HepG2 (cell line): ENCODE measurements at regions not wholly inside any gene's neighbourhood (a gene's known extent, or its start where the extent isn't known, plus 50 kb on each side); places are given as distances from the start of the nearest gene placed in this dataset.

Source experiments
- FOXP1 ChIP-seq, 2 experiments: fragments of 450-650 bp in 1 of 2; IDR thresholded peaks; 2 replicates each; pipeline ENCODE4 v1.6.1; 2017 to 2018; ENCODE audit warnings: antibody characterized with exemption in 1 of 2
- GABPA ChIP-seq, 2 experiments: IDR thresholded peaks; 2 replicates each; pipeline ENCODE4 v1.6.1; 2011 to 2016; ENCODE audit warnings: low read depth in 2 of 2, low read length in 1 of 2, missing biosample characterization in 1 of 2, missing genetic modification characterization in 1 of 2
- NPAS2 ChIP-seq: sonication (generic); formaldehyde crosslinking; IDR thresholded peaks from 2 replicates; pipeline ENCODE4 v1.8.0; 2022; ENCODE audit warnings: mild to moderate bottlenecking, missing genetic modification reagents, borderline replicate concordance
- POLR2A ChIP-seq, 2 experiments: IDR thresholded peaks; 2 replicates each; pipeline ENCODE4 v1.6.1; 2011; ENCODE audit warnings: low read depth in 2 of 2, low read length in 2 of 2, mild to moderate bottlenecking in 1 of 2, moderate library complexity in 1 of 2; ENCODE audit not compliant: insufficient read depth in 1 of 2
- PTBP1 ChIP-seq: fragments of 200-400 bp; formaldehyde crosslinking; IDR thresholded peaks from 2 replicates; pipeline ENCODE4 v1.6.1; 2018; ENCODE audit warnings: low read length, low read depth; ENCODE audit not compliant: poor library complexity, severe bottlenecking
- SIN3A ChIP-seq: IDR thresholded peaks from 2 replicates; pipeline ENCODE4 v1.6.1; 2011; ENCODE audit warnings: low read depth, mild to moderate bottlenecking, control low read depth, low read length, borderline replicate concordance
- TCF7L2 ChIP-seq: IDR thresholded peaks from 2 replicates; pipeline ENCODE4 v1.6.1; 2011; ENCODE audit warnings: mild to moderate bottlenecking, low read depth, low read length, moderate library complexity

DNA sequence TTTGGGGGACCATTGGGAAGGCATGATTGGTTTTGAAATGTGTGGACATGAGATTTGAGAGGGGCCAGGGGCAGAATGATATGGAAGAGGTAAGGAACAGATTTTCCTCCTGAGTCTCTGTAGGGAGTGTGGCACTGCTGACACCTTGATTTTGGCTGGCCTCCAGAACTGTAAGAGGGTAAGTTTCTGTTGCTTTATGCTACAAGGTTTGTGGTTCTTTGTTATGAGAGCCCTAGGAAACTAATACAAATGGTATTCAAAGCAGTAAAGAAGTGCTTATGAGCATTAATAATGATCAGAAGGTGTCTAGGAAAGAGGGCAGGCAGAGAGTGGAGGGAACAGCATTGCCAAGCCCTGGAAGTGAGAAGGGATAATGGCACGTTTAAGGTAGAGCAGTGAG, 574.3 kb upstream of the NXPH2 start:
- no peak for TF ChIP-seq POLR2A (IDR thresholded peaks at IDR 0.05; ENCODE audit: insufficient read depth in 1 of 2, low read depth in 2 of 2, low read length in 2 of 2)
- TF ChIP-seq TCF7L2, result no peak
- no peak for TF ChIP-seq SIN3A
- TF ChIP-seq PTBP1, result no peak
- TF ChIP-seq GABPA (IDR thresholded peaks at IDR 0.05; ENCODE audit: low read depth, low read length), result no peak
- TF ChIP-seq GABPA (CRISPR knock-in tag; IDR thresholded peaks at IDR 0.05; ENCODE audit: low read depth), result no peak
- no peak for TF ChIP-seq FOXP1 (IDR thresholded peaks at IDR 0.05)
- no peak for TF ChIP-seq FOXP1 (CRISPR knock-in tag; IDR thresholded peaks at IDR 0.05)
- TF ChIP-seq NPAS2, result no peak
